WI38 (cell line): ENCODE measurements at regions not wholly inside any gene's neighbourhood (a gene's known extent, or its start where the extent isn't known, plus 50 kb on each side); places are given as distances from the start of the nearest gene placed in this dataset.

Experiments
- H3K4me3 ChIP-seq: 2 replicates; pipeline ENCODE4 v1.5.1; 2011; ENCODE audit warnings: low read depth, mild to moderate bottlenecking, control low read depth, low read length
- CTCF ChIP-seq: IDR thresholded peaks from 2 replicates; pipeline ENCODE4 v1.5.1; 2012; ENCODE audit warnings: low read depth, mild to moderate bottlenecking, control low read depth, low read length

DNA sequence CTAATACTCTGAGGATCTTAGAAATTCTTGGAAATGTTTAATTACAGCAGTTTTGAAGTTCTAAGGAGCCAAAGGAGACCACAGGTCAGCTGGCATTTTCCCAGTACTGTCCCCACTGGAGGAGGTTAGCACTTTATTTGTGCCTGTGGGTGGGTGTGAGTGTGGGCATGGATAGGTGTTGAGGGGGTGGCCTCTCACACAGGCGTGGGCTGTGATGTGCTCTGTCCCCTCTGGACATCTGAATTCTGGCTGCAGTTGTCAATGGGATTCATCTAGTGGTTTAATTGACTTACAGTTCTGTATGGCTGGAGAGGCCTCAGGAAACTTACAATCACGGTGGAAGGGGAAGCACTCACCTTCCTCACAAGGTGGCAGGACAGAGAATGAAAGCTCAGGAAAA is 135.4 kb upstream of the NAMPT start:
- TF ChIP-seq CTCF, result no peak

GRCh38 chr7:106419455-106420182 is 134.8 kb upstream of the NAMPT start:
- TF ChIP-seq CTCF, result no peak
- no peak overlapping the region for H3K4me3 ChIP-seq

More for the DNA sequence above, 135.4 kb upstream of the NAMPT start:
- H3K4me3 ChIP-seq, result no peak overlapping the region

GRCh38 chr7:106418526-106418925 is 133.7 kb upstream of the NAMPT start:
- H3K4me3 ChIP-seq, result no peak overlapping the region
- no peak for TF ChIP-seq CTCF

DNA sequence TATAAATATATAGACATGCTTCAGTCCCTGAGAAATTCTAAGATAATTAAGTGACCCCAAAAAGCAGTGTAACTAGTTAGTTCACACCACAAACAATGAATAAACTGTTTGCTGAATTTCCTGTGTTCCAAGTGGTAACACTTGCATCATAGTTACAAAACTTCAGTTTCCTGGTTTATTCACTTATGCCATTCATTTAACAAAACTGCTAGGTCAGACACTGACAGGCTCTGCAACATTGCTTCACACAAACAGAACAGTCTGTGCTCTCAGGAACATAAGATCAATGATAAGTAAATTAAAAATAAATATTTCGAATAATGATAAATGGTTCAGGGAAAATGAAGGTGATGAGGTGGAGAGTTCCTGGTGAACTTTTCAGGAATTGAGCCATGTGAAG is 133.3 kb upstream of the NAMPT start:
- H3K4me3 ChIP-seq, result no peak overlapping the region
- no peak for TF ChIP-seq CTCF

DNA sequence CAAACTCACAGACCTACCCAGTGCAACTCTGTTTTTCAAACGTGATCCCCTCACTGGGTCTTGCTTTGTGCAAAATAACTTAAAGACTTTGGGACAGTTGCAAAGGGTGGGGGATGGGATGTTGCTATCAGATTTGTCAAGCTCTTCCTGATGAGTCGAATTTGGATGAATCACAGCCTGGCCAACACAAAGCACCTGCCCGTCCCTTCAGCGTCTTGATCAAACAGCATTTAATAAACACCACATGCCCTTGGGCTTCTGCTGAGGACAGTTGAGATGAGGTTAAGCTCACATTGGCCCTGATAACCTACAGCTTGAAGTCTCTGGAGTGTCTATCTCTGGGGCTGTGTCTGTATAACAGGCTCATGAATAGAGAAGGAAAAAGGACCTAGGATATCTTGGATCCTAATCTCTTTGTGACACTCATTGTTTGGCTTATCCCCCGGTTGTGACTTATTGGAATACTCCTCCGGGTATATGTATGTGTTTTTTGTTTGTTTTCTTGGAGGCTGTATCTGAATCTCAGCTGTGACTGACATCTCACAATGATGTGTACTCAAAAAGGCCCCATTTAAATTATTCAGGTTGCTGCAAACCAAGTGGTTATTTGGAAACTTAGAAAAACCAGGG is 132.6 kb upstream of the NAMPT start:
- H3K4me3 ChIP-seq, result no peak overlapping the region
- TF ChIP-seq CTCF, result no peak

- no peak for TF ChIP-seq CTCF
- no peak overlapping the region for H3K4me3 ChIP-seq
Measured at GRCh38 chr7:106416430-106416829, 131.6 kb upstream of the NAMPT start.

- H3K4me3 ChIP-seq, result no peak overlapping the region
- TF ChIP-seq CTCF, result no peak
Measured at GRCh38 chr7:106415433-106415832, 130.7 kb upstream of the NAMPT start.
